ENCODE measurements at regions not wholly inside any gene's neighbourhood (a gene's known extent, or its start where the extent isn't known, plus 50 kb on each side); places are given as distances from the start of the nearest gene placed in this dataset.
"Not testable (repeated sequence)": the region's sequence is repeated elsewhere in the genome, so short reads cannot be mapped to it uniquely, and the experiment has no call there.

DNA sequence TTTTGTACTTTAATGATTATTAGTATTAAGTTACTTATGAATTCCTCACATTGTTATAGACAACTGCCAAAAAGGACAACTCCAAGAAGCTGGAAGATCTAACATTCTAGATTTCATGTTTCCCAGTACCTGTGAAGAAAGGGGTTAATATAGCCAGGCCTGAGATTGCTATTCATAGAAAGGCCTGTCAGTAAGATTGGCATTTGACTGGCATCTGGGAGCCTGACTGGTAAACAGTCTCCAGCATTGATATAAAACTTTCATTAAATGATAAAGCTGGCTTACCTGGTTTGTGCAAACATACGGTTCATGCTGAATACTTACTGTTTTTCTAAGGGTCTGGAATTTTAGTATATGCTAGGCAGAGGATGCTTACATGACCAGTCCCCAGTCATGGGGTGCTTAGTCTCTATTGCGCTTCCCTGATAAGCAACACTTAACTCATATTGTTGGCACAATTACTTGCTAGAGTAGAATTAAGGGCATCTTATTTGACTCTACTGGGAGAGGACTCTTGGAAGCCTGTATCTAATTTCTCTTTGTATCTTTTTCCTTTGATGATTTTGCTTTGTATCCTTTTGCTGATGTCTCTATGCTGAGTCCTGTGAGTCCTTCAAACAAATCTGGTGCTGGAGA, 340.4 kb upstream of the SEMA6A start:
- no peak for FAIRE-seq

DNA sequence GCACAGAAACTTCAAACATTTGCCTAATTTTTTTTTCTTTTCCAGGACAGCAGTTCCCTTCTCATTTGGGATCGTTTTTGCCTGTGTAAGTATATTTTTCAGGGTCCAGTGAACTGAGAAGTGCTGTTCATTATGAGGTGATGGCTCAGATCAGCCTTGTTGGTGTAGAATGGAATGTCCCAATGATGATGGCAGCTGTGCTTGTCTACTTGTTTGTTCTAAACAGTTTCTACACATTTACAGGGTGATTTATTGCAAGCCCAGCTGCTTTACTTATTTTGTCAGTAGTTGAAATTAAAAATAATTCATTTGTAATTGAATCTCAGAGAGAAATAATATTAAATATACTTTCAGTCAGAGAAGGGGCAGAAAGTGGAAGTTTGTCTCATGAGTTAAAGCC, 337.6 kb upstream of the SEMA6A start:
- FAIRE-seq = no peak

DNA sequence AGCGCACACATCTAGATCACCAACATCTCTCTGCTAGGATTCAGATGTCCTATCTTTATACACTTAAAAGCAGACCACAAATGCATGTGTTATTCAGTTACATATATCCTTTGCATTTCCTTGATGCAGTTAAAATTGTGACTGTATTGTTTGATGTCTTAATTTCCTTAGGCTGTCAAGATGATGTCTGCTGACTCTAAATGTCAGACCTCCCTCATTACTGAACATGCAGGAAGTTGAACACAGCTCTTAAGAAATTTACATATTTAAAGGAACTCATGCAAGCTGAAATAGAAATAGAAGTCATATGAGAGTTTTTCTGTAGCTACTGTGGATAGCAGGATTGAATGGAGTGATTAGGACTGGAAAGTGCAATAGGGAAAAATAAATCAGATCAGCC, 336.5 kb upstream of the SEMA6A start:
- FAIRE-seq = no peak

DNA sequence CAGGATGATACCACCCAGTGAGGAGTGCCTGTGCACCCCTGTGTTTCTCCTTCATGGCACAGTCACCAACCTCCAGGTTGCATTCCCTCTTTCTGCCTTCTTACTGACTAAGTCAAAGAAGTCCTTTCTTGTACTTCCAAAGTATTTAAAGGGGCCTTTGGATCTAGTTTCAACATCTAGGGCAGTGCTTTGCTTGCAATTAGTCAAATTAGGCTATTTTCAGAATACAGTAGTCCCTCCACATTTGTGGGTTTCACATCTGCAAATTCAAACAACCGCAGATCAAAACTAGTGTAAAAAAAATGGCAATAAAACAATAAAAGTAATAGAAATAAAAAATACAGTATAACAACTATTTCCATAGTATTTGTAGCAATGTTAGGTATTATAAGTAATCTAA, 333.9 kb upstream of the SEMA6A start:
- no peak for FAIRE-seq

DNA sequence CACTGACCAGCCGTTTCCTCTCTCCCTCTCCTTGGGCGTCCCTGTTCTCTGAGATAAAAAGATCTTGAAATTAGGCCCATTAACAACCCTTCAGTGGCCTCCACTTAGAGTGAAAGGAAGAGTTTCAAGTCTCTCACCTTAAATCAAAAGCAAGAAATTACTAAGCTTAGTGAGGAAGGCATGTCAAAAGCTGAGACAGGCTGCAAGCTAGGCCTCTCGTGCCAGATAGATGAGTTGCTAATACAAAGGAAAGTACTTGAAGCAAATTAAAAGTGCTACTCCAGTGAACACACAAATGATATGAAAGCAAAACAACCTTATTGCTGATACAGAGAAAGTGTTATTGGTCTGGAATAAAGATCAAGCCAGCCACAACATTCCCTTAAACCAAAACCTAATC, 331.3 kb upstream of the SEMA6A start:
- FAIRE-seq = no peak

DNA sequence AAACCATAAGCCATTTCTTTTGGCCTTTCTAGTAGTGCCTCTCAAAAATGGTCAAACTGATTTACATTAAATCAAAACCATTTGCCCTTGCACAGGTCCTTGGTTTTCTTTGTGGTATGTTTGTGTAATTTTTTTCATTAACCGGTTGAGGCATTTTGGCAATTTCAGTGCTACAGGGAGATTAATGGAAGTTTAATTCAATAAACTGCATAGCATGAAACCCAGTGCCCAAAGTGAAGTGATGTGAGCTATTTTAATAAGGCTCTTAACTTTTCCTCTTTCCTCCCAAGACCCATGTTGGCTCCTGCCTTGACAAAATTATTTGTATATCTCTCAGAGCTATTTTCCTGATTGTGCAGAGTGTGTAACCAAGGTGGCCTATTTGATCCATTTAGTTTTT, 326.2 kb upstream of the SEMA6A start:
- no peak for FAIRE-seq

DNA sequence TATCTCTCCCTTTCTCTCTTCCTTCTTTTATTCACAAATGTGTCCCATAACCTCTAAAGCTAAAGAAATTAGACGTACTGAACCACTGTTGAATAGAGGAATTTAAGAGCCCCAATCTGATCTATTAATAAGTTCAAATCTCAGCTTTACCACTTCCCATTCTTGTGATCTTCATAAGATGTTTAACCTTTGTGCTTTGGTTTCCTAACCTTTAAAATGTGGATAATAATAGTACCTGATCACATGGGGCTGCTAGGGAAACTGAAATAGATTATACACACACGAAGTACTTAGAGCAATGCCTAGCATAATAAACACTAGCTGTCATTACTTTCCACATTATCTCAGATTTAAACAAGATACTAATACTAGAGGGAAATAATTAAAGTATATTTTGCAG, 324.3 kb upstream of the SEMA6A start:
- FAIRE-seq = no peak

DNA sequence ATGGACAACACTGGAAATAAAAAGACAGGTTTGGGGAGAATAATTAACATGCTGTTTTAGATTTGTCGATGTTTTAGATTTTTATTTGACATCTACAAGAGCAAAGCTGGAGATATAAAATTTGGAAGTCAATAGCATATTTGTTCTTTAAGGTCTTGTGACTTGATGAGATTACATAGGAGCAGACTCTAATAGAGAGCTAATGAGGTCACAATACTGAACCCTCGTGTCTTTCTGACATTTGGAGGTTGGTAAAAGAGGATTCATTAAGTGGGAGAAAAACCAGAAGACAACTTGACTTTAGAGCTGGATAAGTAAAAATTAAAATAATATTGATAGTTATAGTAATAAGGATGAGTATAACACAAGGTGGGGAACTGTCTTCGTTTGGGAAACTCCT, 322.7 kb upstream of the SEMA6A start:
- FAIRE-seq = no peak

DNA sequence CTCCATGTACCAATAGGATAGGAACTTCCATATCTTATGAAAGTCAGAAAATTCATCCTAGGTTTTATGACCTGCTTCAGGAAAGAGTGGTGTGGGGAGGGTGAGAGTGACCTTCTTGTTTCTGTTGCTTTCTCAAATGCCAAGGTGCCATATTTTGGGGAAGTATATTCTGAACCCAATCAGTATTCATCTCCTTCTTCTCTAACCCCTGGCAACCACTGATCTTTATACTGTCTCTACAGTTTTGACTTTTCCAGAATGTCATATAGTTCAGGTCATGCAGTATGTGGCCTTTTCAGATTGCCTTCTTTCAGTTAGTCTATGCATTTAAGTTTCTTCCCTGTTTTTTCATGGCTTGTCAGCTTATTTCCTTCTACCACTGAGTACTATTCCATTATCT, 321.4 kb upstream of the SEMA6A start:
- FAIRE-seq = no peak

DNA sequence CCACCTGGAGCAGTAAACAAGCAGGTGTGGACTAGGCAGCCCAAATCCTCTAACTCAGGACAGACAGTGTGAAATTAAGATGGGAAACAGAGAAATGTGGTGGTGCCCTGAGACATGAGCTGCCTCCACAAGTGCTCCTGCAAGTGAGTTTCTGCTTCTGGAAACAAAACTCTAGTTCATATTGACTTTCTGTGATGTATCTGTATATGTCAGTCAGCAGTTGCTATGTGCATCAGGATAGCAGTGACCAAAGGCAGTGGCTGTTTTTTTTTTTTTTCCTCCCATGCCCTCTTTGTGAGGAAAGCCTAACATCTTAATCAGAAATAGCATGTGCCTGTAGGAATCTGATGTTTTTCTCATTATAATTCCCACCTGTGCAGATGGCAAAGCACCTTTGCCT, 318.4 kb upstream of the SEMA6A start:
- no peak for FAIRE-seq

DNA sequence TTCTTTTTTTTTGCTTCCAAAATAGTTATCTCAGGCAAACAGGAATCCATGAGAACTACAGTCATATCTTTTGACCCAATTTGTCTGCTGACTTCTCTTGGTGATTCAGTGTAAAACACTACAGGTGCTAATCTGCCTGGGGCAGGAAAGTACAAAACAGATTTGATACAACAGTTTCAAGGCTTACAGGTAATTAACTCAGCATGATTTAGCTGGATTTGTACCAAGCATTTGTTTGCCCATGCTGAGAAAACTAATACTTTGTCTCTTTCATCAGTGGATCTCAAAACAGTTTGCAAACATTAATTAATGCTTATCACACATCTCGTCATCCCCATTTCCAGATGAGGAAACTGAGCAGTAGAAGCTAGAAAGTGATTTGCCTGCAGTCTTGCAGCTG, 312.5 kb upstream of the SEMA6A start:
- no peak for FAIRE-seq

DNA sequence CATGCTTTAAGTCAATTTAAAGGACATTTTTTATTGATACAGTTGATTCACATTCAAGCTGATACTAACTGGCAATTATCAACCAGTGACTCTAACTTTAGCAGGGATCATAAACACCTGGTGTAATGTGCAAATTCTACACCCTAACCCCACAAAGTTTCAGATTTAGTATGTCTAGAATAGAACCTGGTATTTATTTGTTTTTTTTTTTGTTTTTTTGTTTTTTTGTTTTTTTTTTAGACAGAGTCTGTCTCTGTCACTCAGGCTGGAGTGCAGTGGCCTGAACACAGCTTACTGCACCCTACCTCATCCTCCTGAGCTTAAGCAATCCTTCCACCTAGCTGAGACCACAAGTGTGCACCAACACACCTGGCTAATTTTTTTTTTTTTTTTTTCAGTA, 311.2 kb upstream of the SEMA6A start:
- FAIRE-seq = no peak

DNA sequence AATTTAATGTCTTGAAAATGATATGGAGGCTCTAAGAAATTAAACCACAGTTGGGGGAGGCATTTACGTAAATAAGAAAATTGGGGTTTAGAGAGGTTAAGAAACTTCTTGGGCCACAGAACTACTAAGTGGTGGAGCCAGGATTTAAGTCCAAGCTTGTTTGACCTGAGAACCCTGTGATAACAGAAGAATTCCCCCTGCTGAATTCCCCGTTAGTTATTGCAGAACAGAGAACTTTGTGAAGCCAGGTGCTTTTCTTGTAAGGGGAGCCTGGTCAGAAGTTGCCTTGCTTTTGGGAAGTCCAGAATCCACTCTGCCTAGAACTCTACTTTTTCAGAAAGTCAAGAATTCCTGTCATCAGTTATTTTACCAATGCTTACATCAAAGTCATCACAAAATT, 309.3 kb upstream of the SEMA6A start:
- FAIRE-seq = no peak

DNA sequence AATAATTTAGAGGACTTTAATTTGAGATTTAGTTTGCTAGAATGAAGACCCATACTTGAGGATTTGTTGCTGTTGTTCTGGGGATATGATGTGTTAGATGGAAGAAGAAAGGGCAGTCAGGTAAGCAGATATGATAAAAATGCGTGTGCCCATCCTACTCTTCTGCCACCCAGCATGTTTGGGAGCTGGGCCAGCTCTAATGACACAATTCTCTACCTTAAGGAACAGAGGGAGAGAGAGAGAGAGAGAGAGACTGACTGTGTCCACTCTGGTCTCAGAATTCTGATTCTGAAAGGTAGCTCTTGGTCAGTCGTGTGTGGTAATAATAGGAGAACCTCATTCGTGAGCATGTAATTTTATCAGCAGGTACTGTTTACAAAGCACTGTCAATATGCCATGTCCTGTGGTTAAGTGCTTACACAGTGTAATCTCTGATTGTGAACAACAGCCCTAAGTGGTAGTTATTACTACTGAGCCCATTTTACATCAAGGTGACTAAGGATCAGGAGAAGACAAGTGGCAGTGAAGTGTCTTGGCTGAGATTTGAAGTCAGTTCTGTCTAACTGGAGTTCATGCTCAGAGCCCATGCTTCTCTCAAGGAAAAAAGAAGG, 307.4 kb upstream of the SEMA6A start:
- FAIRE-seq = no peak

DNA sequence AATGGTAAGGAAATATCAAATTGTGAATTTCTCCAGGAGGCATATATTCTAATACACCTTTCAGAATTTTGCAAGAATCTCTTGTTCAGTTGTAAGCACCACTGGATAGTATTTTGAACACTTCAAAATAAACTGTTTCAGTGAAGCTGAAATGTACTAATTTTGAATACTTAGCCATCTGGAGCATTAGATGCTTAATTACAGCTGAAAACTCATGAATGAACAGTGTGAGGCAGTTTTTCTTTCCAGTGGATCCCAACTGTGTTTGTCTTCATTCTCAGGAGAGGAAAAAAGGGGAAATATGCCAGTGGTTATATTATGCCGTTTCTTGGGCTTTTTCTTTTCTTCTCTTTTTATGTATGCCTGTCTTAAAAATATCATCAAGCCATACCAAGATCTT, 306.0 kb upstream of the SEMA6A start:
- FAIRE-seq = no peak

DNA sequence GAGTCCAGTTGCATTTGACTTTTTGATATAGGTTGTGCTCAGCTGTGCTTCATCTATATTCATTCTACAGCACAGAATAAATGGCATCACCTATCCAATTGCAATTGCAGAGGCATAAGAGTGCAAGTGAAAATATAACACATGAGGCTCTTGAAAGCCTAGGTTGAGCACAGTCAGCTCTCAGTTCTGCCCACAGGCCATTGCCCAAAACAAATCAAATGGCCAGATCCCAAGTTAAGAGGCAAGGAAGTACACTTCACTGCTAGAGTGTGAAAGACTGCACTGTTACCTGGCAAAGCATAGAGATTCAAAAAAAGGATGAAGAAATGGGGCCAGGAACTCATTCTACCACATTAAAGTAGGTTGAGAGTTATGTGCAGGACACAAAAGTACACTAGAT, 305.5 kb upstream of the SEMA6A start:
- FAIRE-seq = no peak

DNA sequence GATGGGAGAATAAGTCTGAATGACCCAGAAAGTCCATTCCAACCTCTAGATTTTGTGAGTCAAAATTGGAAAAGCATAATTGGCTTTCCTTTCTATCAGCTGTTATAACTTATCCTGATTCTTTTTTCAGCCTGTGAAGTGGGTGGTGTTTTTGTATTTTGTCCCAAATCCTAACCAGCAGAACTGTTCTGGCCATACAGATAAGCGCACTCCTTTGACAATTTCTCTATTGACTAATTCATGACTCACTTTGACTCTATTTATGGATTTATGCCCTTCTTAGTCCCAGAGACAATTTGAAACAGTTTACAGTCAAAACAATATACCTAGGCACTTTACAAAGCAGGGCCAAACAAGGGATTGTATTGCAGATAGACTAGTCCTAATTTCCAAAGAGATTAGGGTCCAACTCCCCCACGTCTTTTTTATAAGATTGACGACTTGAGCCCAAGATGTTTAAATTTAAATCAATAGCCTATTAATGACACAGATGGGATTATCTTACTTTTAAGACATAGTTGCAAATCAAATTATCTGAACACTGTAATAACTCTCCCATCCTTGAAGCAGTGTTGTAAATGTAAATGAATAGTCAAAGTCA, 301.7 kb upstream of the SEMA6A start:
- FAIRE-seq = no peak

DNA sequence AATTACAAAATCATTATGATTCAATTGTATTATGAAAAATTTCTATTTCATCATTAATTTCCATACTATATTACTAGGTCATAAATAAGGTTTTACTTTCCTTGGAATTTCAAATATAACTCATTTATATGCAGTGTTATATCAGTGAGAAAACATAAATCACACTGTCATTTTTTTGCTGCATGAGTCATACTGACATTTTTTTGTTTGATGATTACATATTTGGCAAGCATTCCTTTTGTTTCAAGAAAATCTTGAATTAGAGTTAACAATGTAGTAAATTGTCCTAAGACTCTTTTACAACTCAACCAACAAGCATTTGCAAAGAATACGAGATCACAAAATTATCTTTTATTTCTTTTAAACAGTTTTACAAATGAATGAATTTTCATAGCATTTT, 298.4 kb upstream of the SEMA6A start:
- no peak for FAIRE-seq

DNA sequence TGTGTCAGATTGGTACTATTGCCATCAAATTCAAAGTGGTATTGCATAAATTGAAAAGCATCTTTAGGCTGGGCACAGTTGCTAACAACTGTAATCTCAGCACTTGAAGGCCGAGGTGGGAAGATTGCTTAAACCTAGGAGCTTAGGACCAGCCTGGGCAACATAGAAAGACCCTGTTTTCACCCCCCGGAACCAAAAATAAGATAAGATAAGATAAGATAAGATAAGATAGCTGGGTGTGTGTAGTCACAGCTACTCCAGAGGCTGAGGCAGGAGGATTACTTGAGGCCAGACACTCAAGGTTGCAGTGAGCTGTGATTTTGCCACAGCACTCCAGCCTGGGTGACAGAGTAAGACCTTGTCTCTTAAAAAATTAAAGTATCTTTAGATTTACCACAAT, 297.9 kb upstream of the SEMA6A start:
- FAIRE-seq = no peak

DNA sequence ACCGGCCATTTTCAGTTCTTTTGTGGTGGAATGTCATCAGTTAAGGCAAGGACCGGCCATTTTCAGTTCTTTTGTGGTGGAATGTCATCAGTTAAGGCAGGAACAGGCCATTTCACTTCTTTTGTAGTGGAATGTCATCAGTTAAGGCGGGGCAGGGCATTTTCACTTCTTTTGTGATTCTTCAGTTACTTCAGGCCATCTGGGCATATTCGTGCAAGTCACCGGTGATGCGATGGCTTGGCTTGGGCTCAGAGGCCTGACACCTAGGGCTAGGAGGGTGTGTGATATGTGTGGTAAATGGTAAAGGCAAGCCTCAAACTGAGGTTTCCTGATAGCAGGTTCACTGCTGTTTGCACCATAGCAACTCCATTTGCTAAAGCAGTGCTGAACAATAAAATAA, 293.2 kb upstream of the SEMA6A start:
- not testable (repeated sequence) for FAIRE-seq

DNA sequence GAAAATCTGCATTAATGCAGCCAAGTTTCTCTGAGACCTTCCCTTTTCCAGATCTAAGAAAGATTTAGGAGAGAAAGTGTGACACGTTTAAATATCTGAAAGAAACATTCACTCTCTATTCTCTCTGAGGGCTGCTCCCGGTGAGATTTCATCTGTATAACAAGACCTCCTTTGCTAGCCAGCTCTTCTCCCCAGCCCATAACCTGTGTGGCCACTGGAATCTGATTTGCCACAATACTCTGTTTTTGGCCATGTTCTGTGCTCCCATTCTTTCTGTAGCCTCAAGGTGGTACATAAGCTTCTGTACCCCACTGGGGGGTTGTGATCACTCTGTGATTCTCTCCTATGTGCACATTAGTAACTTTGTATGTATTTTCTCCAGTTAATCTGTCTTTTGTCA, 291.0 kb upstream of the SEMA6A start:
- no peak for FAIRE-seq

DNA sequence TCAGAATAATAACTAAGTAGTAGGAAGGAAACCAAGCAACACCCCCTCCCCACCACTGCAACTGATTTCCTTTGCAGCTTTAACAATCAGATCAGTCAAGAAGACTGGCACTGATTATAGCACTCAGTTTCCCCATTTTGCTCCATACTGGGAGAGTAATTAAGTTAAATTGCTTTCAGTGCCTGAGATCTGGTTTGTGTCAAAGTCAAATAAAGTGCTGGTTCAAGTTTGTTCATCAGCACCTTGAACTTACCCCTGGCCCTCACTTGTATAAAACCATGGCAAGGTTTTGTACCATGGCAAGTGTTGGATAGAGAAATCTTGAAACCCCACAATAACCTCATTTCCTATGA, 290.2 kb upstream of the SEMA6A start:
- no peak for FAIRE-seq

DNA sequence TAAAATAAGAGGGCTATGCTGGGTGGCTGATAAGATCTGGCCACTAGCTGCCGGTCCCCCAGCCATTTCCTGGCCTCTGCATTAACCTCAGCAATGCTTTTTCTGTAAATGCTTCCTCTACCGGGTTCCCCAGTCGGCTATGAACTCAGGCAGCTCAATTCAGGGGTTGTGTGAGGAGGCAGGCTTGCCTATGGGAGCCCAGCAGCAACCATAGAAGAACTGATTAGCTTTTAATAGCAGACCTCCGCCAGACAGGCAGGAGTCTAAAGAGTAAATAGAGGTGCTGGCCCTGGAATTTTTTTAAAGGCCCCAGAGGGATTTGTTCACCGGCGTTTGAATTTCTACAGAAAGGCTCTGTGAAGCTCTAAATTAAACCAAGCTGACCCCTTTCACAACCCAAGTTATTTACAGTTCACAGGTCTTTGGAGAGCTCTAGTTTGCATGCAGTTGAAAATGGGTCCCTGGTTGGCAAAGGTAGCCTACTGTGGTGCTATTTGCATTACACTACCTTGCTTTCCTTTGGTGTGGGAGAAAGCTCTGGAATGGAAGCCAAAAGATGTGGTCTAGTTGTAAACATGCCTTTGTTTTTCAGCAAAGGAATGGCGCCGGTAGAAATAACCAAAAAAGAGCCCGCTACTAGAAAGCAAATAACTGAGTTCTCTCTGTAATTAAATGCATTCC, 289.7 kb upstream of the SEMA6A start:
- FAIRE-seq = no peak
